Keratinocyte (primary cell): ENCODE measurements at regions not wholly inside any gene's neighbourhood (a gene's known extent, or its start where the extent isn't known, plus 50 kb on each side); places are given as distances from the start of the nearest gene placed in this dataset.

Source experiments
- DNase-seq: peaks from one replicate; pipeline ENCODE4 v3.0.0-alpha.2; 2011; ENCODE audit warnings: low read depth, missing footprints, low spot score
- FAIRE-seq: peaks from 2 replicates; lab custom pipeline; 2011; peaks lifted over from hg19 to GRCh38; lab: Jason Lieb, UNC
- H2AFZ ChIP-seq: 2 replicates; pipeline ENCODE4 v1.6.0; 2012; ENCODE audit warnings: low read length, control low read depth, inconsistent platforms; ENCODE audit not compliant: control insufficient read depth
- H3K27ac ChIP-seq: 2 replicates; pipeline ENCODE4 v1.5.1; 2011; ENCODE audit warnings: low read length; ENCODE audit not compliant: control insufficient read depth, insufficient read depth
- H3K27me3 ChIP-seq: 3 replicates; pipeline ENCODE4 v1.6.0; 2011; ENCODE audit warnings: low read length; ENCODE audit not compliant: control insufficient read depth, insufficient read depth; ENCODE audit errors: extremely low read depth
- H3K36me3 ChIP-seq, 2 experiments: 2 replicates in 1 of 2; 3 replicates in 1 of 2; pipeline ENCODE4 v1.5.1; 2011; ENCODE audit warnings: low read length in 2 of 2, mild to moderate bottlenecking in 1 of 2; ENCODE audit not compliant: control insufficient read depth in 2 of 2, insufficient read depth in 2 of 2; ENCODE audit errors: extremely low read depth in 1 of 2
- H3K4me1 ChIP-seq: 3 replicates; pipeline ENCODE4 v1.5.1; 2011; ENCODE audit warnings: low read length; ENCODE audit not compliant: control insufficient read depth, insufficient read depth; ENCODE audit errors: extremely low read depth
- H3K4me2 ChIP-seq: 3 replicates; pipeline ENCODE4 v1.6.0; 2011; ENCODE audit warnings: low read depth, low read length; ENCODE audit not compliant: control insufficient read depth, insufficient read depth; ENCODE audit errors: extremely low read depth
- H3K4me3 ChIP-seq, 3 experiments: fragments of 200-600 bp in 1 of 3; sonication (generic) in 1 of 3; 2 replicates in 2 of 3; 3 replicates in 1 of 3; pipeline ENCODE4 v1.5.1; 2011 to 2016; ENCODE audit warnings: low read length in 3 of 3, mild to moderate bottlenecking in 3 of 3, control low read depth in 2 of 3, inconsistent platforms in 1 of 3, low read depth in 1 of 3, mixed read lengths in 1 of 3, mixed run types in 1 of 3, moderate library complexity in 1 of 3; ENCODE audit not compliant: control insufficient read depth in 2 of 3, insufficient read depth in 2 of 3; ENCODE audit errors: extremely low read depth in 1 of 3
- H3K79me2 ChIP-seq: 2 replicates; pipeline ENCODE4 v1.6.0; 2012; ENCODE audit warnings: low read length; ENCODE audit not compliant: control insufficient read depth, insufficient read depth
- H3K9ac ChIP-seq: 3 replicates; pipeline ENCODE4 v1.6.0; 2011; ENCODE audit warnings: low read length; ENCODE audit not compliant: control insufficient read depth, insufficient read depth; ENCODE audit errors: extremely low read depth
- H3K9me1 ChIP-seq: 3 replicates; pipeline ENCODE4 v1.6.0; 2011; ENCODE audit warnings: low read length; ENCODE audit not compliant: control insufficient read depth, insufficient read depth; ENCODE audit errors: extremely low read depth
- H3K9me3 ChIP-seq: 2 replicates; pipeline ENCODE4 v1.5.1; 2012; ENCODE audit warnings: low read depth, low read length; ENCODE audit not compliant: control insufficient read depth
- H4K20me1 ChIP-seq: 3 replicates; pipeline ENCODE4 v1.6.0; 2011; ENCODE audit warnings: low read length; ENCODE audit not compliant: control insufficient read depth, insufficient read depth; ENCODE audit errors: extremely low read depth
- EZH2 ChIP-seq: IDR thresholded peaks from one replicate; pipeline ENCODE4 v1.6.1; 2012; ENCODE audit warnings: inconsistent platforms, mild to moderate bottlenecking, low read length, moderate library complexity
- dilution Hi-C: fragments of 300-500 bp; cut with MboI; formaldehyde crosslinking; loops from one replicate; pipeline ENCODE4 v1.7.0; 2020; ENCODE audit warnings: low sequenced_read_pairs; ENCODE audit not compliant: extremely low pct_ligation_motif_present
- TF ChIP-seq, protein P1 (sequence below), 3 experiments: IDR thresholded peaks in 1 of 3; conservative IDR thresholded peaks in 1 of 3; optimal IDR thresholded peaks in 1 of 3; 2 replicates in 2 of 3; 3 replicates in 1 of 3; pipeline versions ENCODE3 to v1.5.1; 2011; ENCODE audit warnings: low read length in 3 of 3, mild to moderate bottlenecking in 3 of 3, moderate library complexity in 2 of 3, control low read depth in 1 of 3, inconsistent platforms in 1 of 3; ENCODE audit not compliant: insufficient read depth in 2 of 3; ENCODE audit errors: extremely low read depth in 1 of 3

DNA sequence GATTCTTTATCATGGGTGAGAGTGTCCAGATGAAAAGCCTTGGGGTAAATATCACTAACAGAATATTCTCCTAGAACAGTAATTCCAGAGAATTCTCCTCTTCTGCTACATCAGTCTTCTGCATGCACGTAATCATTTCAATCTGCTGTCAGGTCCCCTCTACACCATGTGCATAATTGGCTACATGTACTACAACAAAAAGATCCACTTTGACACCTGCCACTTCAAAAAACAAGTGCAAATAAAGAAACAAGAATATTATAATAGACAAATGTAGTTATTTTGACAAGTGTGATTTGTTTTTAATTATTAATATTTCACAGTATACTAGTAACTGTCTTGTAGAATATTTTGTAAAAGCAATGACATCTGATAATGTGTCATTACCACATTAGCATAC is 154.2 kb downstream of the SAMD5 start:
- no peak overlapping the region for H3K4me3 ChIP-seq
- TF ChIP-seq EZH2 = no peak
- TF ChIP-seq, protein P1, sequence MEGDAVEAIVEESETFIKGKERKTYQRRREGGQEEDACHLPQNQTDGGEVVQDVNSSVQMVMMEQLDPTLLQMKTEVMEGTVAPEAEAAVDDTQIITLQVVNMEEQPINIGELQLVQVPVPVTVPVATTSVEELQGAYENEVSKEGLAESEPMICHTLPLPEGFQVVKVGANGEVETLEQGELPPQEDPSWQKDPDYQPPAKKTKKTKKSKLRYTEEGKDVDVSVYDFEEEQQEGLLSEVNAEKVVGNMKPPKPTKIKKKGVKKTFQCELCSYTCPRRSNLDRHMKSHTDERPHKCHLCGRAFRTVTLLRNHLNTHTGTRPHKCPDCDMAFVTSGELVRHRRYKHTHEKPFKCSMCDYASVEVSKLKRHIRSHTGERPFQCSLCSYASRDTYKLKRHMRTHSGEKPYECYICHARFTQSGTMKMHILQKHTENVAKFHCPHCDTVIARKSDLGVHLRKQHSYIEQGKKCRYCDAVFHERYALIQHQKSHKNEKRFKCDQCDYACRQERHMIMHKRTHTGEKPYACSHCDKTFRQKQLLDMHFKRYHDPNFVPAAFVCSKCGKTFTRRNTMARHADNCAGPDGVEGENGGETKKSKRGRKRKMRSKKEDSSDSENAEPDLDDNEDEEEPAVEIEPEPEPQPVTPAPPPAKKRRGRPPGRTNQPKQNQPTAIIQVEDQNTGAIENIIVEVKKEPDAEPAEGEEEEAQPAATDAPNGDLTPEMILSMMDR (optimal IDR thresholded peaks at IDR 0.05 in 1 of 3, IDR thresholded peaks at IDR 0.05 in 1 of 3, conservative IDR thresholded peaks at IDR 0.05 in 1 of 3; ENCODE audit: extremely low read depth in 1 of 3, insufficient read depth in 2 of 3, low read length in 3 of 3) = no peak
- H3K79me2 ChIP-seq = no peaks in the 10 kb centered on the region
- H3K36me3 ChIP-seq = no peaks in the 10 kb centered on the region
- dilution Hi-C loops = no loop called here
- no peaks in the 10 kb centered on the region for H3K4me1 ChIP-seq
- no peaks in the 10 kb centered on the region for H3K9me3 ChIP-seq
- H2AFZ ChIP-seq = no peak overlapping the region
- no peak overlapping the region for H3K27ac ChIP-seq
- DNase-seq = no peak
- no peak overlapping the region for H3K4me2 ChIP-seq
- no peaks in the 10 kb centered on the region for H3K27me3 ChIP-seq
- H3K9me1 ChIP-seq = no peaks in the 10 kb centered on the region
- no peak for FAIRE-seq
- no peak overlapping the region for H3K9ac ChIP-seq
- H4K20me1 ChIP-seq = no peaks in the 10 kb centered on the region

DNA sequence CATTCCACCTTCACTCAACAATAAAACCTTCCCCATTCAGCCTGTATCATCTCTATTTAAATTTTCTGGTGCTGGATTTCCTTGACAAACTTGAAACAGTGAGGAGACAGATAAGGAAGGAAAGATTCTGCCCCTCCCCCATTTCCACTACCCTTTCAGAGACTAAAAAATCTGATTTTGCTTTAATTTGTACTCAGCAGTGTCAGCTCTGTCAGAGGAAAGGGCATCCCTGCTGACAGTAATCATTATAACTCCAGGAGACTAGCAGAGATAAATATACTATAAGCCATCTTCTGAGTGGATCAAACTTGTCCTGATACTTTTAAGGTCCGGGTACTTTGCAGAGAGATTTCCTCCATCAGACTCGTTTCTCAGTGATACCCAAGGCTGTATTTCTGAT is 155.6 kb downstream of the SAMD5 start:
- Histone ChIP-seq H3K9me3 (no peaks in the 10 kb centered on the region), H3K4me2 (no peak overlapping the region), H3K36me3 (no peaks in the 10 kb centered on the region), H3K9me1 (no peaks in the 10 kb centered on the region), H3K27me3 (no peaks in the 10 kb centered on the region), H3K4me3 (no peak overlapping the region), H3K27ac (no peak overlapping the region), H3K79me2 (no peaks in the 10 kb centered on the region), H2AFZ (no peak overlapping the region), H3K4me1 (no peaks in the 10 kb centered on the region), H3K9ac (no peak overlapping the region), H4K20me1 (no peaks in the 10 kb centered on the region)
- no peak for TF ChIP-seq EZH2
- TF ChIP-seq, protein P1 (optimal IDR thresholded peaks at IDR 0.05 in 1 of 3, IDR thresholded peaks at IDR 0.05 in 1 of 3, conservative IDR thresholded peaks at IDR 0.05 in 1 of 3; ENCODE audit: extremely low read depth in 1 of 3, insufficient read depth in 2 of 3, low read length in 3 of 3) = no peak
- dilution Hi-C loops = no loop called here
- FAIRE-seq (no peak), DNase-seq (no peak)
